Astrocyte (in vitro differentiated cells and primary cell): ENCODE measurements at regions not wholly inside any gene's neighbourhood (a gene's known extent, or its start where the extent isn't known, plus 50 kb on each side); places are given as distances from the start of the nearest gene placed in this dataset.

Experiments used
- CTCF ChIP-seq: IDR thresholded peaks from 2 replicates; pipeline ENCODE4 v1.5.1; 2011; ENCODE audit warnings: low read depth, mild to moderate bottlenecking, inconsistent platforms, low read length, moderate library complexity; ENCODE audit not compliant: insufficient read depth
- EZH2 ChIP-seq: IDR thresholded peaks from 2 replicates; pipeline ENCODE4 v1.6.1; 2012; ENCODE audit warnings: mild to moderate bottlenecking, low read length, inconsistent platforms; ENCODE audit not compliant: insufficient read depth

DNA sequence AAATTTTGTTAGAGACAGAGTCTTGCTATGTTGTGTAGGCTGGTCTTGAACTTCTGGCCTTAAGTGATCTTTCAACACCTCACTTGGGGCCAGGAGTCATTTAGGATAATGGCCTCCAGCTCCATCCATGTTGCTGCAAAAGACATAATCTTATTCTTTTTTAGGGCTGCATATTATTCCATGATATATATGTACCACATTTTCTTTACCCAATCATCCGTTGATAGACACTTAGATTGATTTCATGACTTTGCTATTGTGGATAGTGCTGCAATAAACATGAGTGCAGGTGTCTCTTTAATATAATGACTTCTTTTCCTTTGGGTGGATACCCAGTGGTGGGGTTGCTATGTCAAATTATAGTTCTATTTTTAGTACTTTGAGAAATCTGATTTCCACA, 140.9 kb upstream of the LCORL start:
- TF ChIP-seq CTCF: no peak
- no peak for TF ChIP-seq EZH2
